K562 (cell line): ENCODE measurements at regions not wholly inside any gene's neighbourhood (a gene's known extent, or its start where the extent isn't known, plus 50 kb on each side); places are given as distances from the start of the nearest gene placed in this dataset.

Experiments used
- CAMTA2 ChIP-seq: fragments of 250-450 bp; sonication (Bioruptor Pico); conservative IDR thresholded peaks from 2 replicates; pipeline ENCODE4 v1.5.1; 2022
- TF ChIP-seq, protein P1 (sequence below): fragments of 450-650 bp; IDR thresholded peaks from 2 replicates; pipeline ENCODE4 v1.6.1; 2016; ENCODE audit warnings: mild to moderate bottlenecking, moderate library complexity
- TF ChIP-seq, protein P2 (sequence below): fragments of 250-450 bp; sonication (Bioruptor Pico); IDR thresholded peaks from 2 replicates; pipeline ENCODE4 v1.8.0; 2022; ENCODE audit warnings: inconsistent platforms

DNA sequence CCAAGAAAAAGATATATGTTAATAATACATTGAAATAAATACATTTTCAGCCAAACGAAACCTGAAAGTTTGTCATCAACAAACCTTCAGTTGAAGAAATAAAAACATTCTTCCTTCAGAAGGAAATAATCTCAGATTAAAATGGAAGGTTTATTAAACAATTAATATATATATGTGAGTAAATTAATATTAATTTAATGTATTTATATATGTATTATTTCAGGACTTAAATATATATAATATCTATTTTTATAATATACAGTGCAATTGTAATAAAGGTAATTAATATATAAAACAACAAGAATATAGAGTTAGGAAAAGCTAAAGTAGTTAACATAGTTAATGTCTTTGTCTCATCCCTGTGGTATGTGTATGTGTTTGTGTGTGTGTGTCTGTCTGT lies 102.2 kb upstream of the CDC14C start (continued):
- TF ChIP-seq, protein P1, sequence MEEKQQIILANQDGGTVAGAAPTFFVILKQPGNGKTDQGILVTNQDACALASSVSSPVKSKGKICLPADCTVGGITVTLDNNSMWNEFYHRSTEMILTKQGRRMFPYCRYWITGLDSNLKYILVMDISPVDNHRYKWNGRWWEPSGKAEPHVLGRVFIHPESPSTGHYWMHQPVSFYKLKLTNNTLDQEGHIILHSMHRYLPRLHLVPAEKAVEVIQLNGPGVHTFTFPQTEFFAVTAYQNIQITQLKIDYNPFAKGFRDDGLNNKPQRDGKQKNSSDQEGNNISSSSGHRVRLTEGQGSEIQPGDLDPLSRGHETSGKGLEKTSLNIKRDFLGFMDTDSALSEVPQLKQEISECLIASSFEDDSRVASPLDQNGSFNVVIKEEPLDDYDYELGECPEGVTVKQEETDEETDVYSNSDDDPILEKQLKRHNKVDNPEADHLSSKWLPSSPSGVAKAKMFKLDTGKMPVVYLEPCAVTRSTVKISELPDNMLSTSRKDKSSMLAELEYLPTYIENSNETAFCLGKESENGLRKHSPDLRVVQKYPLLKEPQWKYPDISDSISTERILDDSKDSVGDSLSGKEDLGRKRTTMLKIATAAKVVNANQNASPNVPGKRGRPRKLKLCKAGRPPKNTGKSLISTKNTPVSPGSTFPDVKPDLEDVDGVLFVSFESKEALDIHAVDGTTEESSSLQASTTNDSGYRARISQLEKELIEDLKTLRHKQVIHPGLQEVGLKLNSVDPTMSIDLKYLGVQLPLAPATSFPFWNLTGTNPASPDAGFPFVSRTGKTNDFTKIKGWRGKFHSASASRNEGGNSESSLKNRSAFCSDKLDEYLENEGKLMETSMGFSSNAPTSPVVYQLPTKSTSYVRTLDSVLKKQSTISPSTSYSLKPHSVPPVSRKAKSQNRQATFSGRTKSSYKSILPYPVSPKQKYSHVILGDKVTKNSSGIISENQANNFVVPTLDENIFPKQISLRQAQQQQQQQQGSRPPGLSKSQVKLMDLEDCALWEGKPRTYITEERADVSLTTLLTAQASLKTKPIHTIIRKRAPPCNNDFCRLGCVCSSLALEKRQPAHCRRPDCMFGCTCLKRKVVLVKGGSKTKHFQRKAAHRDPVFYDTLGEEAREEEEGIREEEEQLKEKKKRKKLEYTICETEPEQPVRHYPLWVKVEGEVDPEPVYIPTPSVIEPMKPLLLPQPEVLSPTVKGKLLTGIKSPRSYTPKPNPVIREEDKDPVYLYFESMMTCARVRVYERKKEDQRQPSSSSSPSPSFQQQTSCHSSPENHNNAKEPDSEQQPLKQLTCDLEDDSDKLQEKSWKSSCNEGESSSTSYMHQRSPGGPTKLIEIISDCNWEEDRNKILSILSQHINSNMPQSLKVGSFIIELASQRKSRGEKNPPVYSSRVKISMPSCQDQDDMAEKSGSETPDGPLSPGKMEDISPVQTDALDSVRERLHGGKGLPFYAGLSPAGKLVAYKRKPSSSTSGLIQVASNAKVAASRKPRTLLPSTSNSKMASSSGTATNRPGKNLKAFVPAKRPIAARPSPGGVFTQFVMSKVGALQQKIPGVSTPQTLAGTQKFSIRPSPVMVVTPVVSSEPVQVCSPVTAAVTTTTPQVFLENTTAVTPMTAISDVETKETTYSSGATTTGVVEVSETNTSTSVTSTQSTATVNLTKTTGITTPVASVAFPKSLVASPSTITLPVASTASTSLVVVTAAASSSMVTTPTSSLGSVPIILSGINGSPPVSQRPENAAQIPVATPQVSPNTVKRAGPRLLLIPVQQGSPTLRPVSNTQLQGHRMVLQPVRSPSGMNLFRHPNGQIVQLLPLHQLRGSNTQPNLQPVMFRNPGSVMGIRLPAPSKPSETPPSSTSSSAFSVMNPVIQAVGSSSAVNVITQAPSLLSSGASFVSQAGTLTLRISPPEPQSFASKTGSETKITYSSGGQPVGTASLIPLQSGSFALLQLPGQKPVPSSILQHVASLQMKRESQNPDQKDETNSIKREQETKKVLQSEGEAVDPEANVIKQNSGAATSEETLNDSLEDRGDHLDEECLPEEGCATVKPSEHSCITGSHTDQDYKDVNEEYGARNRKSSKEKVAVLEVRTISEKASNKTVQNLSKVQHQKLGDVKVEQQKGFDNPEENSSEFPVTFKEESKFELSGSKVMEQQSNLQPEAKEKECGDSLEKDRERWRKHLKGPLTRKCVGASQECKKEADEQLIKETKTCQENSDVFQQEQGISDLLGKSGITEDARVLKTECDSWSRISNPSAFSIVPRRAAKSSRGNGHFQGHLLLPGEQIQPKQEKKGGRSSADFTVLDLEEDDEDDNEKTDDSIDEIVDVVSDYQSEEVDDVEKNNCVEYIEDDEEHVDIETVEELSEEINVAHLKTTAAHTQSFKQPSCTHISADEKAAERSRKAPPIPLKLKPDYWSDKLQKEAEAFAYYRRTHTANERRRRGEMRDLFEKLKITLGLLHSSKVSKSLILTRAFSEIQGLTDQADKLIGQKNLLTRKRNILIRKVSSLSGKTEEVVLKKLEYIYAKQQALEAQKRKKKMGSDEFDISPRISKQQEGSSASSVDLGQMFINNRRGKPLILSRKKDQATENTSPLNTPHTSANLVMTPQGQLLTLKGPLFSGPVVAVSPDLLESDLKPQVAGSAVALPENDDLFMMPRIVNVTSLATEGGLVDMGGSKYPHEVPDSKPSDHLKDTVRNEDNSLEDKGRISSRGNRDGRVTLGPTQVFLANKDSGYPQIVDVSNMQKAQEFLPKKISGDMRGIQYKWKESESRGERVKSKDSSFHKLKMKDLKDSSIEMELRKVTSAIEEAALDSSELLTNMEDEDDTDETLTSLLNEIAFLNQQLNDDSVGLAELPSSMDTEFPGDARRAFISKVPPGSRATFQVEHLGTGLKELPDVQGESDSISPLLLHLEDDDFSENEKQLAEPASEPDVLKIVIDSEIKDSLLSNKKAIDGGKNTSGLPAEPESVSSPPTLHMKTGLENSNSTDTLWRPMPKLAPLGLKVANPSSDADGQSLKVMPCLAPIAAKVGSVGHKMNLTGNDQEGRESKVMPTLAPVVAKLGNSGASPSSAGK = no peak
- TF ChIP-seq, protein P2, sequence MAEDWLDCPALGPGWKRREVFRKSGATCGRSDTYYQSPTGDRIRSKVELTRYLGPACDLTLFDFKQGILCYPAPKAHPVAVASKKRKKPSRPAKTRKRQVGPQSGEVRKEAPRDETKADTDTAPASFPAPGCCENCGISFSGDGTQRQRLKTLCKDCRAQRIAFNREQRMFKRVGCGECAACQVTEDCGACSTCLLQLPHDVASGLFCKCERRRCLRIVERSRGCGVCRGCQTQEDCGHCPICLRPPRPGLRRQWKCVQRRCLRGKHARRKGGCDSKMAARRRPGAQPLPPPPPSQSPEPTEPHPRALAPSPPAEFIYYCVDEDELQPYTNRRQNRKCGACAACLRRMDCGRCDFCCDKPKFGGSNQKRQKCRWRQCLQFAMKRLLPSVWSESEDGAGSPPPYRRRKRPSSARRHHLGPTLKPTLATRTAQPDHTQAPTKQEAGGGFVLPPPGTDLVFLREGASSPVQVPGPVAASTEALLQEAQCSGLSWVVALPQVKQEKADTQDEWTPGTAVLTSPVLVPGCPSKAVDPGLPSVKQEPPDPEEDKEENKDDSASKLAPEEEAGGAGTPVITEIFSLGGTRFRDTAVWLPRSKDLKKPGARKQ (CRISPR knock-in tag) = no peak
- TF ChIP-seq CAMTA2 (CRISPR knock-in tag) = no peak
- TF ChIP-seq, all 486 proteins: peak for 0
